ENCODE measurements at regions not wholly inside any gene's neighbourhood (a gene's known extent, or its start where the extent isn't known, plus 50 kb on each side); places are given as distances from the start of the nearest gene placed in this dataset.

DNA sequence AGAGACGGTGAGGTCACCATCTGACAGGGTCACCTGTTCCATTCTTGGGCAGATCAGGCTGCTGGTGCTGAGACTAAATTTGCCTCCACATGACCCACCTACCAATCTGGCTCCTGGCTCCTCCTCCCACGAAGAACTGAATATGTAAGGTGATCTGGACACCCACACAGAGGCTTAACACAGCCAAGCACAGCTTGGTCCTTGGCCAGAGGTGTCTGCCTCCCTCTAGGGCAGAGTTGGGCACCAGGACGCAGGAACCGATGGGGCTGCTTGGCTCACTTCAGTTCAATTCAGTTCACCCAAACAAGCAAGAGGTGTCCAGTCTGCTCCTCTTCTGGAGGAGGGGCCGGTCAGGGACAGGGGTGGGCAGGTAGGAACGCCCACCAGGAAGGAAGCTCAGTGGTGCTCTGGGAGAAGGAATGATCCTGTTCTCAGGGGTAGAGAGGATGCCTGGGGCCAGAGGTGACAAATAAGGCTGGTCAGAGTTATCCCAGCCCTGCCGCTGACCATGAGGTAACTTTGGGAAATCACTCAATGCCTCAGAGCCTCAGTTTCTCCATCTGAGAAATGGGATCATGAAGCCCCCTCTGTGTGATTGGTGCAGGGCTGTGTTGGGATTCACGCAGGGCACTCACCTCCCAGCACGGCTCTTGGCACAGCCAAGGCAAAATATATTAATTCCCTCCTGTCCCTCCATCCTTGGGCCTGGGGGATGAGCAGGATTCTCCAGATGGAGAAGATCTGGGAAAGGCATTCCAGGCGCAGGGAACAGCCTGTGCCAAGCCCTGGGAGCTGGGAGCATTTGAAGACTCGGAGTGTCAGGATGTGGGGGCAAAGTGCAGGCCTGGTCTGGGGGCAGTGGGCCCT is 284.5 kb downstream of the PTPRU start:
- DNase-seq, result no peak

GRCh38 chr1:29519788-29520110 is 283.4 kb downstream of the PTPRU start:
- DNase-seq, result no peak

- no peak for DNase-seq
These were observed 282.9 kb downstream of the PTPRU start for GRCh38 chr1:29519108-29519787.

- DNase-seq, result no peak
These were observed 282.0 kb downstream of the PTPRU start for GRCh38 chr1:29518183-29518835.

GRCh38 chr1:29517251-29518086 is 281.1 kb downstream of the PTPRU start:
- DNase-seq, result no peak

DNA sequence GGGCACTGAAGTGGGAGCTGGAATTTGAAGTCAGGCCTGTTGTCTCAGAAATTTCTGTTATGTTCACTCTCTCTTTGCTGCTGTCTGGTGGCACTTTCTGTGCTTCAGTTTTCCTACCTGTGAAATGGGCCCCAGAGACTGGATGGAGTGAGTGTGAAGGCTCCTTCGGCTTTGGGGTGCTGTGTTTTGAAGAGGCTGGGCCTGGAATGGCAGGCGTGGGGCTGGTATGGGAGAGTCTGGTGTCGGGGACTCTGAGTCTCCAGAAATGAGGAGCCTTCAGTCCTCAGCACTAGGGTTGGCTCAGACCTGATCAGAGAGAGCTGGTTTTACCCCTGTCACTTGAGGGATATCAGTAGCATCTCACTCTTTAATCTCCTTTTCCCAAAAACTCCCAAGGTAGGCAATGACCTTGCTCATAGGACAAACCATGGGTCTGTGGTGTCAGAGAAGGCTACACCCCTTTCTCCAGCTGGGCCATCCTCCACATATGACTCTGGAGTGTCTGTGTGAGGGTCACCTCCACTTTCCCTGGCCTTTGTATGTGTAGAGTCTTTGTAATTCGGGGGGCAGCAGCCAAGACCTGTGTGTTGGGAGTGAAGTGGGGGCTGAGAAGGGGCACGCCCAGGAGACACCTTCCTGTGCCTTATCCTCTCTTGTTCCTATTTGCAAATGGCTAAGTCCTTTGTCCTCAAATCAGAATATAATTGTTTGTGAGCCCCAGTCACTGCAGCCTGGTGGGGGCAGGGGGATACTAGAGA is 279.9 kb downstream of the PTPRU start:
- DNase-seq, result no peak

- no peak for DNase-seq
These were observed 279.0 kb downstream of the PTPRU start for GRCh38 chr1:29515170-29515955.

DNA sequence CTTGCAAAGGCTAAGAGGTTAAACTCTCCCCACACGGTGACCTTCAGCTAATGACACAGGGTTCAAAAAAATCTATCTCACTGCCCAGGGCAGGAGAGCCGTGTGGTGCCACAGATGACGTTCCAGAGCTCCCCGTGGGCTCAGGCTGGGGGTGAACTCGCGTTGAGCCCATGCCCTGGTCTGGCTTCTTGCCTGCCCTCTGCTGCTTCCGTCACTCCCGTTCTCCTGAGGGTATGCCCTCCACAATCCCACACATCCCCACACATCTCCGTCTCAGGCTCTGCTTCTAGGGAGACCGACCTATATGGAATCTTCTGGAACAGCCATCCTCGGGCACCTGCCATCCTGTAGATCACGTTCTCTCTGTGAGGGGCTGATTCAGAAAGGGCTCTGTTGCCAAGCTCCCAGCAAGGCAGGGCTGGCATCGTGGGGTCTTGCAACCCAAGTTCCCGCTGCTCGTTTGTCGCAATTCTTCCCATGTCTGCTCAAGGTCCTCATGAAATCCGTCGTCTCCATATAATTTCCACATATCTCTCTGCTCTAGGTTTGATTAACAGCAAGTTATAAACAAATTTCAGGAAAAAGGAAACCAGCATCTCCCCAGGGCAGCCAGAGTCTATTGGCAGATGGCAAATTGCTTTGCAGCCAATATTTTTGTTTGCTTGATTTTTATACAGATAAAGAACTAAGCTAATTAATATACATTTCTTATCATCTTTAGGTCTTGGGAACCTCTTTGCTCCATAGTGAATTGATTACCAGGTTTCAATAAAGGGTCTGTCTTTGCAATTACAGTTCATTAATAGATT is 278.2 kb downstream of the PTPRU start:
- DNase-seq, result no peak

- DNase-seq, result no peak
These were observed 277.0 kb downstream of the PTPRU start for GRCh38 chr1:29513357-29513756.

DNA sequence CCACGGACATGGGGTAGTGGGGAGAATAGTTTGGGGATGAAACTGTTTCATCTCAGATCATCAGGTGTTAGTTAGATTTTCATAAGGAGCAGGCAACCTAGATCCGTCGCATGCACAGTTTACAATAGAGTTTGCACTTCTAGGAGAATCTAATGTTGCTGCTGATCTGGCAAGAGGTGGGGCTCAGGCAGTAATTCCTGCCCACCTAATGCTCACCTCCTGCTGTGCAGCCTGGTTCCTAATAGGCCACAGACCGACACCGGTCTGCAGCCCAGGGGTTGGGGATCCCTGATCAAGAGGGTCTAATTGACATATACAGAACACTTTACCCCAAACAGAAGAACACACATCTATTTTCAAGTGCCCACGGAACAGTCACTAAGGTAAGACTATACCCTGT is 275.1 kb downstream of the PTPRU start:
- DNase-seq, result no peak

GRCh38 chr1:29508458-29509107 is 272.3 kb downstream of the PTPRU start:
- DNase-seq, result no peak

DNA sequence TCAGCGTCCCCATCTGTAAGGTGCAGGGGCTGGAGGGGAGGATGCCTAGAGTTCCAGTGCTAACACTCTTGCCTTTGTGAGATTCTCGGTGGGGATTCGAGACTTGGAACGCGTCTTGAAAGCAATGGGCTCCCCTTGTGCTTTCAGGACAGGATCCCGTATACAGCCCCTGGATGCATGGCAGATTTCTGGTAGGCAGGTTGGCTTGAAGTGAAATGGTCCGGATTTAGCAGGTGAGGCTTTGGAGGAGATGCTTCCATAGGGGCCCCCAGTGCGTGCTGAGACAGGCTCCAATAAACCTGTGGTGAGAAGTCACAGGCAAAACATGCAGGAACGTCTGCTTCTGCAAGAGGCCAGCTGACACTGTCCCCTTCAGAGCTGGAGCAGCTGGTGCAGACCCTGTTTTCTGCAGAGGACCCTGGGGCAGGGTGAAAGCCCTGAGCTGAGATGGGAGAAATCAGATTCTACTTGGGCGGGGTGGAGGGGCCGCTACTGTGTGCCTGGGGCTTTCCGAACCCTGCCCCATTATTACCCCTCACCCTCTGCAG is 270.4 kb downstream of the PTPRU start:
- DNase-seq, result no peak

- no peak for DNase-seq
These were observed 269.4 kb downstream of the PTPRU start for GRCh38 chr1:29505532-29506220.

DNA sequence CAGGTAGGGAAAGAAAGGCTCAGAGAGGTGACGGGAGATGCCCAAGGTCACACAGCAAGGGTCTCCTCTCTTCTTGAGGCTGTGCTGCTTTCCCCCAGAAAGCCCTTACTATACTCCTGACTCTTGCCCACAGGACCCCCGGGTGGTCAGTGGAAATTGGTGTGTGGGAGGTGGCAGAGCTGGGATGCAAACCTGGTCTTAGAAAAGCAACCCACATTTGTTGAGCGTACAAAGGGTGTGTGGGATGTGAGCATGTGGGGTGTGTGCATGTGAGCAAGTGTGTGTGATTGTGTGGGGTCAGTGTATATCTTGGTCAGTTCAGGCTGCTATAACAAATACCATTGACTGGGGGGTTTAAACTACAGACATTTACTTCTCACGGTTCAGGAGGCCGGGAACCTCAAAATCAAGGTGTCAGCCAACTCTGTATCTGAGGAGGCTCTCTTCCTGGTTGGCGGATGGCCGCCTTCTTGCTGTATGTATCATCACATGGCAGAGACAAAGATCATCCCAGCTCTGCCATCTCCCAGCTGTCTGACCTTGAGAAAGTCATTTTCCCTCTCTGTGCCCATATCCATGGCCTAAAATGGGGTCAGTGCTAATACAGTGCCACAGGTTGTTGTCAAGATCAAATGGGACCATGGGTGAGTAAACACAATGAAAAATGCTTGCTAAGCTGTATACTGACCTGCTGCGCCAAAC is 268.5 kb downstream of the PTPRU start:
- no peak for DNase-seq

- peak; percentile 76 for DNase-seq
These were observed 267.9 kb downstream of the PTPRU start for GRCh38 chr1:29504196-29504595.

- no peak for DNase-seq
These were observed 266.9 kb downstream of the PTPRU start for GRCh38 chr1:29502911-29503840.

All from skin of body (tissue), 1 donor.